ENCODE measurements at regions not wholly inside any gene's neighbourhood (a gene's known extent, or its start where the extent isn't known, plus 50 kb on each side); places are given as distances from the start of the nearest gene placed in this dataset.

DNA sequence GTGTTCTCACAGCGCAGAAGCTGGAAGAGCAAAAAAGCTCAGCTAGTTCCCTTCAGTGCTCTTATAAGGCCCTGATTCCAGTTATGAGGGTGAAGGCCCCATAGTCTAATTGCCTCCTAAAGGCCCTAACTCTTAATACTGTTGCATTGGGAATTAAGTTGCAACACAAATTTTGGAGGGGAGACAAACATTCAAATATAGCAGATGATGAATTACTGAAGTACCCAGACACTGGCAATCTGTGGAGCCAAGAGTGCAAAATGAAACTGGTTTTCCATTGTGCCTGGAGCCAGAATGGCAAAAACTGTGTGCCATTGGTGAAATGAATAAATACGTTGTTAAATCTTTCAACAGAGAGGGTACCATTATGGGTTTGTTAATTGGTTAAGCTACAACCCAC, 356.0 kb downstream of the PPARGC1A start:
- TF ChIP-seq, protein P1, sequence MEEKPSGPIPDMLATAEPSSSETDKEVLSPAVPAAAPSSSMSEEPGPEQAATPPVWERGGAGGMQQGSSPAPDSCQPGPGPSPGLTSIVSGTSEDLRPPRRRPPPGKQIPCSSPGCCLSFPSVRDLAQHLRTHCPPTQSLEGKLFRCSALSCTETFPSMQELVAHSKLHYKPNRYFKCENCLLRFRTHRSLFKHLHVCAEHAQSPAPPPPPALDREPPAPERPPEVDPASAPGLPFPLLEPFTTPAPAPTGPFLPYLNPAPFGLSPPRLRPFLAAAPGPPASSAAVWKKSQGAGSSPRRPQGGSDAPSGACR (CRISPR knock-in tag; IDR thresholded peaks at IDR 0.05), result no peak
- TF ChIP-seq DNMT3B (CRISPR knock-in tag; conservative IDR thresholded peaks at IDR 0.05) (no peak), TFE3 (CRISPR knock-in tag; IDR thresholded peaks at IDR 0.05) (no peak), ZNF329 (CRISPR knock-in tag; IDR thresholded peaks at IDR 0.05; ENCODE audit: low read depth) (no peak), RNF219 (CRISPR knock-in tag; IDR thresholded peaks at IDR 0.05) (no peak), ZNF530 (CRISPR knock-in tag; IDR thresholded peaks at IDR 0.05; ENCODE audit: low read depth) (no peak), PBX3 (CRISPR knock-in tag; IDR thresholded peaks at IDR 0.05; ENCODE audit: borderline replicate concordance) (no peak), ZNF7 (CRISPR knock-in tag; IDR thresholded peaks at IDR 0.05) (no peak)
- Histone ChIP-seq H3K27me3 (ENCODE audit: control insufficient read depth in 1 of 2, insufficient read depth in 2 of 2, low read length in 2 of 2) (no peaks in the 10 kb centered on the region), H2AFZ (ENCODE audit: low read length) (no peak overlapping the region), H3K4me2 (ENCODE audit: low read depth, low read length) (no peak overlapping the region), H3K27ac (ENCODE audit: extremely low read length, insufficient read depth, low read length) (no peak overlapping the region), H3K36me3 (replicated peaks in 1 of 2; ENCODE audit: control insufficient read depth in 1 of 2, insufficient read depth in 2 of 2, low read length in 2 of 2) (no peaks in the 10 kb centered on the region), H3K9ac (ENCODE audit: insufficient read depth, low read depth, low read length) (no peak overlapping the region), H3K79me2 (ENCODE audit: insufficient read depth, low read length) (no peaks in the 10 kb centered on the region), H3K4me1 (ENCODE audit: insufficient read depth, low read length) (no peaks in the 10 kb centered on the region), H4K20me1 (ENCODE audit: insufficient read depth, low read length) (no peaks in the 10 kb centered on the region), H3K9me3 (ENCODE audit: low read length) (no peaks in the 10 kb centered on the region), H3K4me3 (replicated peaks in 1 of 3; ENCODE audit: insufficient read depth in 1 of 3, low read depth in 2 of 3, low read length in 3 of 3) (no peak overlapping the region)
- FAIRE-seq, result no peak
- in situ Hi-C loops (cut with HindIII; ENCODE audit: extremely low pct_ligation_motif_present, low pct_unique_long_range_greater_than_20kb), result no loop called here
- intact Hi-C loops (cut with micrococcal nuclease; ENCODE audit: unreplicated experiment), result no loop called here
- no peak for ATAC-seq
- DNase-seq (ENCODE audit: low spot score), result no peak
- ChIA-PET CTCF (ENCODE audit: low intra/inter-chr PET ratio, low total read pairs) (no interaction called here), POLR2A (no interaction called here)
- WGBS (ENCODE audit: low lambda C conversion rate), result 53% methylated on average over 2 of the region's 2 CpGs
- no TSS peak for BruUV-seq (replicated peaks)

Data from HepG2 (cell line).